T-helper 1 cell (primary cell): ENCODE measurements at regions not wholly inside any gene's neighbourhood (a gene's known extent, or its start where the extent isn't known, plus 50 kb on each side); places are given as distances from the start of the nearest gene placed in this dataset.

ENCODE experiments used
- DNase-seq, 5 donors: peaks; one replicate each; pipeline ENCODE4 v3.0.0-alpha.2; 2012 to 2020

- no peak for DNase-seq
Observed at GRCh38 chr3:56983427-56983826, 77.0 kb upstream of the SPATA12 start.

DNA sequence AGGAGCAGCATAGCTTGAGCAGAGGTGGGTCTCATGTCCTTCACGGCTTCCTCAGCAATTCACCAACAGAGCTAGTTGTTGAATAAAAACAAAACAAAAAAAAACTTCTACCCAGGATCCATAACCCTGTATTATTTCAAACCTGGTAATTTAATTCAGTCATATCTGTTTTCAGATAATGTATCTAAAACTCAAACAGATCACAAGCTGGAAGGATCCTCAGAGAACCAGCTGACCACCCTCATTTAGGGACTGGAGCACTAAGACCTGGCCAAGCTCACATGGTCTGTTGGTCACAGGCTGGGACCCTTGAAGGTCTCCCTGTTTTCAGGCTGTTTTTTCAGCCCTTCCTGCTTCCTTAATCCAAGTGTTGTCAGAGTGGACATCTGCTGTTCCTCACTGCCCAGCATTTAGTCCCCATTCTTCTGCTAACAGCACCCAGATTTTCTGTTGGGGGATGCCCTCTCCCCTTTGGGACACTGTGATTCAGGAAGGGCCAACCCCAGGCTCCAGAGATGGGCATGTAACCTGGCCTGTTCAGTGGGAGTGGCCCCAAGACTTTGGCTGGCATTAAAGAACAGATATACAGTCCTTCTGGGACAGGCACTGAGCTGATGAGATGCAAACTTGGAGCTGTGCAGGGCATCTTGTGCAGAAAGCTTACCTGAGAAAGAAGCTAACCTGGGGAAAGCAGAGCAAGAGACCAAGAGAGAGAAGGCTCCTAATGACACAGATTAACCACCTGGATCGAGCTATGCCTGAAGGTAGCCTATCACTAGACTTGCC is 78.8 kb upstream of the SPATA12 start:
- DNase-seq: no peak

GRCh38 chr3:56980798-56981390 is 79.6 kb upstream of the SPATA12 start:
- DNase-seq: peak in 1 of 5 donors; percentile 74

DNA sequence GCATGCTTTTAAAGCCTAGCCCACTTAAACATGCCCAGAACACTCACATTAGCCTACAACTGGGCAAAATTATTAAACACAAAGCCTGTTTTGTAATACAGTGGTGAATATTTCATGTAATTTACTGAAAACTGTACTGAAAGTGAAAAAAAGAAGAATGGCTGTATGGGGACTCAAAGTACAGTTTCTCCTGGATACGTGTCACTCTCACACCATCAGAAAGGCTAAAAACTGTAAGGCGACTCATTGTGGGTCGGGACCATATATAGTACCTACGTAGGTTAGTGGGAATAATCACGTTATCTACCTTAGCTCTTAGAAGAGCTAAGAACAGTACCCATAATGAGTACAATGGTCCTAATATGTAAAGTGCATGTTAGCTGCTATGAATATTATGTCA is 80.2 kb upstream of the SPATA12 start:
- no peak for DNase-seq

DNA sequence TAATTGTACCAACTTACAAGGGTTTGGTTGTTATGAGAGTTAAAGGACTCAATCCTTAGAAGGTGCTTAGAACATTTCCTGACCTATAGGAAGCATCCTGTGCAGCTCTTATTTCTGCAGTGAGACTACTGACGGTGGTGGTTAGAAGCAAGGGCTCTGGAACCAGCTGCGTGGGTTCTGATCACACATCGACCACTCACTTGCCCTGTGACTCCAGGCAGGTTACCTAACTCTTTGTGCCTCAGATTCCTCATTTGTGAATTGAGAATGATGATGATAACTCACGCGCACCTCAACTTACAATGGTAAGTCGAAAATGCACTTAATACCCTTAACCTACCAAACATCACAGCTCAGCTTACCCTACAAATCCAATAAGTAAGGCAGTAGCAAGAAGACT is 80.7 kb upstream of the SPATA12 start:
- DNase-seq: no peak

DNA sequence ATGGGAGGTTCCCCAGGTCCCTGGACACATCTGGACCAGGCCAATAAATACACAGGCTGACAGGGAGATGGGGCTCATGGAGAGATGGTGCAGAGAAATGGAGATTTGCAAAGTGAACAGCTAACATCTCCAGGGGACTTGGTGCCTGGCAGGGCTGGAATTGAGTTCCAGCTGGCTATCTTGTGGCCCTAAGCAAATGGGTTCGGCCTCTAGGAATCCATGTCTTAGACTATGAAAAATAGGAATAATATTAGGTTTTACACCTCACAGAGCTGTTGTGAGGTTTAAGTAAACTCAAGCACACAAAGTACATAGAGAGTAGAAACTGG is 82.9 kb upstream of the SPATA12 start:
- no peak for DNase-seq

DNA sequence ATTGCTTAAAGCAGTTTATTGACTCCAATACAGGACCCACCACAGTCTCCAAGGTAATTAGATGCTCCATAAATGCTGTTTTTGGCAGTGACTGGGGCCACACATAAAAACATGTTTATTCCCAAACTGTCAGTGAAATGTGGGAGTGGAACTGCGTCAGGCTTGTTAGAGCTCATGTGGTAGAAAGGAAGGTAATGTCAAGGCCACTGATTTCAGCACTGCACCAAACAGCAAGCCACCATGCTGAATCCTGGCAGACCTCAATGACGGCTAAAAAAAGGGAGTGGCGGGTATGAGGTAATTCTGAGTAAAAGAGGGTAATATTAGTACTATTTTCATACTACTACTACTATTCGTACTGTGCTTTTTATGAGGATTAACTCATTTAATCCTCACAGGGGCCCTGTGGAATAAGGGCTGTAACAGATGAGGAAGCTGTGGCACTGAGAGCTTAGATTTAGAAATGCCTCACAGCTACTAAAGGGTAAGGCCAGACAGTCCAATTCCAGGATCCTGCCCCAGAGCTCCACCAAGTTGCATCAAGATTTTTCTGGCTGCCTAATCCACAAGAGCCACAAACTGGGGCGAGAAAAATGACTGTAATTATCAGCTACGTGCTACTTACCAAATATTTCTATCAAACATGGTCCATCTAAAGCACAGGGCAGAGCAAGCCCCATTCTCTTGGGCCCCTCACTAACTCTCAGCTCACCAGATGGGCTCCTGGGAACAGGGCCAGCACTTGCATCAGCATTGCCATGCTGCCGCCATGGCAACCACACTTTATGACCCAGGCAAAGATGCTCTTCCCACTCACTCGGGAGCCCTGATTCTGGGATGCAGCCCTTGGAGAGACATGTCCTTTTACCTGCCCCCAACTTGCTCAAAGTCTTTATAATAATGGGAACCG is 83.6 kb upstream of the SPATA12 start:
- no peak for DNase-seq

DNA sequence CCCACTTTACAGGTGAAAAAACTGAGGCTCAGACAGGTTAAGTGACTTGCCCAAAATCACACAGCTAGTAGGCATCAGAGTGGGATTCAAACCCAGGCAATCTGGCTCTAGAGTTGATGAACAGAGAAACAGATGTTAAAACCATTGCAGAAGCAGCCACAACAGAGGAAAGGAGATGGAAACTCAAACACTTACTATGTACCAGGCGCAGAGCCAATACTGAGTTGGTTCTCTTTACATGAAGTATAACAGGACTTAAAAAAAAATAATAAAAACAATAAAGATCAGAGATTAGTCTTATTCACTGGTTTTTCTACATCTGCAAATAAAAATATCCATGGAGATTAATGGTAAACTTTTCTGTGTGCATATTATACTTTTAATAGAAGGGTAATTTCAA is 84.9 kb upstream of the SPATA12 start:
- no peak for DNase-seq

- no peak for DNase-seq
Observed at GRCh38 chr3:56974247-56974930, 86.1 kb upstream of the SPATA12 start.

- no peak for DNase-seq
Observed at GRCh38 chr3:56971816-56972215, 88.6 kb upstream of the SPATA12 start.

DNA sequence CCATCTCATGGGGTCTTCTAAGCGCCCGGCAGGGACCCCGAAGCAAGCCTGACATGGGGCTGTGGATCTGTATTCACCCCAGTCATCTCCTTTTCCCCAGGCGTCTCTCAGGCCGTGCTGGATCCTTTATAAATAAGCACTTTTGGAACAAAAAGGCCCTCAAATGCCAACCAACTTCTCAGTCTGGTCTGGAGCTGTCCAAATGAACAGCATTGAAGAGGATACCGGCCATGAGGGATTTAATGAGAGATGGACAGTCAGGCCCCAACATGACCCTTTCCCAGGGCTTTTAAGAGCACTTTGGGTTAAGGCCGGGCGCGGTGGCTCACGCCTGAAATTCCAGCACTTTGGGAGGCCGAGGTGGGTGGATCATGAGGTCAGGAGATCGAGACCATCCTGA is 89.2 kb upstream of the SPATA12 start:
- DNase-seq: no peak

GRCh38 chr3:56970461-56970879 is 90.0 kb upstream of the SPATA12 start:
- DNase-seq: no peak

- no peak for DNase-seq
Observed at GRCh38 chr3:56969851-56970250, 90.6 kb upstream of the SPATA12 start.

DNA sequence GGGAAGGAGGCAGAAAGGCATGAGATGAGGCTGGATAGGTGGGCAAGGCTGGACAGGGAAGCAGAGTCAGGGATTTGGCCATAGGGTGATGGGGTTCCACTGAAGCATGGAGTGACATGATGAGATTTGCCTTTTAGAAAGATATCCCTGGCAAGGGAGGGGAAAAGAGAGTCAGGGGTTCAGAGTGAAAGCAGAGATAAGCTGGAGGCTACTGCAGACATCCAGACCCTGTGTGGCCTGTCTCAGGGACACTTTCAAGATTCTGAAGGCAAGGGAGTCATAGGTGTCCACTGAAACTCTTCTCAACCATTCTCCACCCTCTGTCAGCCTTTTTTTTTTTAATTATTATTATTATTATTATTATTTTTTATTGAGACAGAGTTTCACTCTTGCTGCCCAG is 94.0 kb upstream of the SPATA12 start:
- DNase-seq: no peak

DNA sequence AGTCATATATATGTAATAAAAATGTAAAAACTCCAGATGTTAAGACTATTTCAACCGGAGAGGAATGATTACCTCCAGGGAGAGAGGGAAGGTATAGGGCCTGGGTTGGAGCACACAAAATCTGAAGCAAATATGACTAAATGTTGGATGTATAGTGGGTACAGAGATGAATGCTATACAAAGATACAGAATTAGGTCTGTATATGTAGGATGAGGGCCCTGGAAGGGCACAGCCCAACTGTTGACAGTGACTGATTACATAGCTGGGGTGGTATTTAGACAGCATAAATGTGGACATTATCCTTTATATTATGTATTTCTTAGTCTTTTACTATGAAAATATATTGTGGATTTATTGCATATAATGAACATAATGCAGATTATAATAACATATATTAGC is 94.4 kb upstream of the SPATA12 start:
- DNase-seq: no peak

DNA sequence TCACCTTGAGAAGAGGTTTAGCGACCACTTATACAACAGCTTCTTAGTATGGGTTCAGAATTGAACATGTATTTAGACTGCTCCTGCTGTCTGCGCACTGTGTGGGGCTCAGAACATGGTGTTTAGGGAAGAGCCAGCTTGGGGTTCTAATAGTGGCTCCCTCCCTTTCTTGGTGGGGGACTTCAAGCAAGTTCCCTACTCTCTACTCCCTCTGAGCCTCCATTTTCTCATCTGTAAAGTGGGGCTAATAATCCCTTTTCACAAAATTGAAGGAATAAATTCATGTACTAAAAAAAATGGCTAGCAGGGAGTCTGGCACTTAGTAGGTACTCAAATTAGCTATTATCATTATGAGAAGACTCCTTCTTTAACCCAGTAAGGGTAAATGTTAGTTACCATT is 97.5 kb upstream of the SPATA12 start:
- no peak for DNase-seq

GRCh38 chr3:56962206-56962605 is 98.3 kb upstream of the SPATA12 start:
- DNase-seq: no peak

GRCh38 chr3:56960234-56960917 is 100.1 kb upstream of the SPATA12 start:
- DNase-seq: no peak

DNA sequence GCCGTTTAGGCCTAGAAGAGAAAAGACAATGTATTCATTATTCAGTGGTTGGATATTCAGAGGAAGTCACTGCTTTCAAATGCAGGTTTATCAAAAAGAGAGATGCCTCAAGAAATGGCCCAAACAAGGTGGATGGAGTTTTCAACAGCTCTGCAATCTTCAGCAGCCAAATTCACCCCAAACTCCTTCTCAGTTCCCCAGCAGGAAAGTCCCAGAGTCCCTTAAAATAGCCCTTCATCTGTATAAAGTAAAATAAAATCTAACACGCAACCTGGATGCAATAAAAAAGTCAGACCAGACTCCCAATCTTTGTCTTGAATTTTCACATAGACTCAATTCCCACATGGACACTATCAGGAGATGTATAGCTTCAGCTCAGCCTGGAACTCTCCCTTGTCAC is 101.6 kb upstream of the SPATA12 start:
- DNase-seq: no peak

DNA sequence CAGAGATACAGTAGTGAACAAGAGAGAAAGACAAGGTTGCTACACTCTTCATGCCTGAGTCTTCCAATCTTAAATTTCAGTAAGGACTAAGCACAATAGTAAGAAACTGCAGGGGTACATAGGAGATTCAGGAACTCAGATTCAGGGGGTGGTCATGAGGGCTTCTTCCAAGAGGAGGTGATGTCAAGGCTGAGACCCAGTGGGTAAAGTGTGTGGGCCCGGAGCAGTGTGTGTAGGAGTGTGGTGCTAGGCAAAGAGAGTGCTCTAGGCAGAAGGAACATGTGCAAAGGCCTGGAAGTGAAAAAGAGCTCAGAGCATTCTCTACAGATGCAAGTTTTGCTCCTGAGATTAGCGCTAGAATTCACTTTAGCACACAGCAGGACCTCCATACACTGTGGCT is 102.9 kb upstream of the SPATA12 start:
- DNase-seq: no peak

- no peak for DNase-seq
Observed at GRCh38 chr3:56956906-56957305, 103.6 kb upstream of the SPATA12 start.

DNA sequence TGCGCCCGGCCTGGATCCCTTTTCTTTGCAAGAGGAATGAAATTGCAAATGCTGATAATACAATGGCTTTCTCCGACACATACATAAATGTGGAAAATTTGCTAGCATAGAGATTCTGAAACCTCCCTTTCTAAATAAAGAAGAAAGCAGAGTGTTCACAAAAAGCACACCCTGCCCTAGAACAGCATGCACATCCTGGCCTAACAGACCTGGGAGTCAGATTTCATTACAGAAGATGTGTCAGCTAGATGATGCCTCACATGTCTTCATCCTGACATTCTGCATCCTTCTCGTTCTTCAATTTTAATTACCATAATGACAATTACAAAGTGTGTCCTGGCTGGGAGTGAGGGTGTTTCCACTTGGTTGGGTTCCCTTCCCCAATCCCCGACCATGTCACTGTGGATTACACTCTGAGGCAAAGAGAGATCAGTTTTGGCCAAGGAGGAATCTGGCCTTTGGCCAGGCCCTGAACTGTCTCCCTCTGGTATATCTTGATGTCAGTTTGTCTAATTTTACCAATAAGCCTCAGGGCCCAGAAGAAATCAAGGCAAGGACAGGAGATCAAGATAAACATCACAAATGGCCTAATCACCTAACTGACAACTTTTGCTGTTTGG is 104.9 kb upstream of the SPATA12 start:
- DNase-seq: no peak
